ENCODE measurements at regions not wholly inside any gene's neighbourhood (a gene's known extent, or its start where the extent isn't known, plus 50 kb on each side); places are given as distances from the start of the nearest gene placed in this dataset.

GRCh38 chr7:25318047-25318446 is 89.8 kb upstream of the NPVF start:
- Histone ChIP-seq H3K4me1 (ENCODE audit: control insufficient read depth in 1 of 2, extremely low read depth in 1 of 2, insufficient read depth in 2 of 2, low read length in 2 of 2) (no peaks in the 10 kb centered on the region), H3K27ac (ENCODE audit: low read length) (no peak overlapping the region), H3K36me3 (ENCODE audit: control insufficient read depth in 2 of 2, extremely low read depth in 1 of 2, insufficient read depth in 1 of 2, low read length in 1 of 2) (no peaks in the 10 kb centered on the region), H3K4me3 (ENCODE audit: control insufficient read depth in 1 of 2, extremely low read depth in 1 of 2, low read length in 1 of 2) (no peak overlapping the region), H3K27me3 (replicated peaks in 1 of 2; ENCODE audit: control insufficient read depth in 2 of 2, extremely low read depth in 1 of 2, insufficient read depth in 2 of 2, low read length in 1 of 2) (peaks cover 0 to 2% of the 10 kb centered on the region in 2 experiments), H3K9me3 (no peaks in the 10 kb centered on the region)
- H3K9me3 Mint-ChIP-seq, result no peaks in the 10 kb centered on the region
- H3K4me1 Mint-ChIP-seq, result peaks cover 0 to 2% (median 0%) of the 10 kb centered on the region in 3 donors
- no peak for DNase-seq
- H3K36me3 Mint-ChIP-seq, result no peaks in the 10 kb centered on the region
- no peak for ATAC-seq (replicated peaks in 1 of 4)
- H3K4me3 Mint-ChIP-seq, result no peak overlapping the region
- H3K27ac Mint-ChIP-seq, result no peak overlapping the region
- POLR2A ChIA-PET, result no interaction called here
- peaks cover 10 to 11% of the 10 kb centered on the region in 2 donors for H3K27me3 Mint-ChIP-seq
- CTCF ChIA-PET, result no interaction called here
- no CpG with 5 or more reads among the region's 1 CpG for WGBS (ENCODE audit: insufficient coverage)

- Mint-ChIP-seq H3K9me3 (no peaks in the 10 kb centered on the region), H3K4me1 (peaks cover 0 to 2% (median 0%) of the 10 kb centered on the region in 3 donors), H3K4me3 (no peak overlapping the region), H3K36me3 (no peaks in the 10 kb centered on the region), H3K27ac (no peak overlapping the region), H3K27me3 (peaks cover 11 to 19% of the 10 kb centered on the region in 2 donors)
- Histone ChIP-seq H3K27me3 (replicated peaks in 1 of 2; ENCODE audit: control insufficient read depth in 2 of 2, extremely low read depth in 1 of 2, insufficient read depth in 2 of 2, low read length in 1 of 2) (no peaks in the 10 kb centered on the region), H3K36me3 (ENCODE audit: control insufficient read depth in 2 of 2, extremely low read depth in 1 of 2, insufficient read depth in 1 of 2, low read length in 1 of 2) (no peaks in the 10 kb centered on the region), H3K27ac (ENCODE audit: low read length) (no peak overlapping the region), H3K9me3 (no peaks in the 10 kb centered on the region), H3K4me3 (ENCODE audit: control insufficient read depth in 1 of 2, extremely low read depth in 1 of 2, low read length in 1 of 2) (no peak overlapping the region), H3K4me1 (ENCODE audit: control insufficient read depth in 1 of 2, extremely low read depth in 1 of 2, insufficient read depth in 2 of 2, low read length in 2 of 2) (no peaks in the 10 kb centered on the region)
- ATAC-seq (replicated peaks in 1 of 4) (no peak), DNase-seq (no peak)
- WGBS (ENCODE audit: insufficient coverage), result no CpG with 5 or more reads among the region's 1 CpG
- CTCF ChIA-PET, result interaction anchor here in 1 of 2 donors (0.6 kb wide), 1 partner anchor 24 kb away, joined by 4 read pairs; no protein-coding TSS in a partner anchor
- POLR2A ChIA-PET, result no interaction called here
Measured at GRCh38 chr7:25319707-25320106, 91.4 kb upstream of the NPVF start.

- Histone ChIP-seq H3K9me3 (no peaks in the 10 kb centered on the region), H3K36me3 (ENCODE audit: control insufficient read depth in 2 of 2, extremely low read depth in 1 of 2, insufficient read depth in 1 of 2, low read length in 1 of 2) (no peaks in the 10 kb centered on the region), H3K27me3 (replicated peaks in 1 of 2; ENCODE audit: control insufficient read depth in 2 of 2, extremely low read depth in 1 of 2, insufficient read depth in 2 of 2, low read length in 1 of 2) (no peaks in the 10 kb centered on the region), H3K4me3 (ENCODE audit: control insufficient read depth in 1 of 2, extremely low read depth in 1 of 2, low read length in 1 of 2) (no peak overlapping the region), H3K27ac (ENCODE audit: low read length) (no peak overlapping the region), H3K4me1 (ENCODE audit: control insufficient read depth in 1 of 2, extremely low read depth in 1 of 2, insufficient read depth in 2 of 2, low read length in 2 of 2) (no peaks in the 10 kb centered on the region)
- no peak for DNase-seq
- ChIA-PET POLR2A (no interaction called here), CTCF (no interaction called here)
- H3K9me3 Mint-ChIP-seq, result no peaks in the 10 kb centered on the region
- H3K4me1 Mint-ChIP-seq, result peaks cover 0 to 2% (median 0%) of the 10 kb centered on the region in 3 donors
- H3K27me3 Mint-ChIP-seq, result peaks cover 11 to 26% of the 10 kb centered on the region in 2 donors
- no CpG with 5 or more reads among the region's 2 CpGs for WGBS (ENCODE audit: insufficient coverage)
- H3K4me3 Mint-ChIP-seq, result no peak overlapping the region
- H3K36me3 Mint-ChIP-seq, result no peaks in the 10 kb centered on the region
- H3K27ac Mint-ChIP-seq, result no peak overlapping the region
- no peak for ATAC-seq (replicated peaks in 1 of 4)
Measured at GRCh38 chr7:25320791-25321190, 92.5 kb upstream of the NPVF start.

- WGBS (ENCODE audit: insufficient coverage), result 70% methylated on average over 2 of the region's 5 CpGs
- no peaks in the 10 kb centered on the region for H3K9me3 ChIP-seq
- CTCF ChIA-PET, result no interaction called here
- ATAC-seq (replicated peaks in 1 of 4) (no peak), DNase-seq (no peak)
- Mint-ChIP-seq H3K4me3 (no peak overlapping the region), H3K9me3 (no peaks in the 10 kb centered on the region), H3K27ac (no peak overlapping the region), H3K4me1 (peaks cover 0 to 2% (median 0%) of the 10 kb centered on the region in 3 donors), H3K36me3 (no peaks in the 10 kb centered on the region), H3K27me3 (peaks cover 11 to 32% of the 10 kb centered on the region in 2 donors)
- no peaks in the 10 kb centered on the region for H3K4me1 ChIP-seq (ENCODE audit: control insufficient read depth in 1 of 2, extremely low read depth in 1 of 2, insufficient read depth in 2 of 2, low read length in 2 of 2)
- POLR2A ChIA-PET, result interaction anchor here in 1 of 2 donors (0.6 kb wide), 1 partner anchor 21 kb away, joined by 3 read pairs; no protein-coding TSS in a partner anchor
- no peak overlapping the region for H3K27ac ChIP-seq (ENCODE audit: low read length)
- no peaks in the 10 kb centered on the region for H3K36me3 ChIP-seq (ENCODE audit: control insufficient read depth in 2 of 2, extremely low read depth in 1 of 2, insufficient read depth in 1 of 2, low read length in 1 of 2)
- H3K4me3 ChIP-seq (ENCODE audit: control insufficient read depth in 1 of 2, extremely low read depth in 1 of 2, low read length in 1 of 2), result no peak overlapping the region
- H3K27me3 ChIP-seq (replicated peaks in 1 of 2; ENCODE audit: control insufficient read depth in 2 of 2, extremely low read depth in 1 of 2, insufficient read depth in 2 of 2, low read length in 1 of 2), result peaks cover 0 to 2% of the 10 kb centered on the region in 2 experiments
Measured at GRCh38 chr7:25321424-25321823, 93.1 kb upstream of the NPVF start.

- Histone ChIP-seq H3K27ac (ENCODE audit: low read length) (no peak overlapping the region), H3K36me3 (ENCODE audit: control insufficient read depth in 2 of 2, extremely low read depth in 1 of 2, insufficient read depth in 1 of 2, low read length in 1 of 2) (no peaks in the 10 kb centered on the region), H3K4me1 (ENCODE audit: control insufficient read depth in 1 of 2, extremely low read depth in 1 of 2, insufficient read depth in 2 of 2, low read length in 2 of 2) (no peaks in the 10 kb centered on the region), H3K4me3 (ENCODE audit: control insufficient read depth in 1 of 2, extremely low read depth in 1 of 2, low read length in 1 of 2) (no peak overlapping the region), H3K9me3 (no peaks in the 10 kb centered on the region), H3K27me3 (replicated peaks in 1 of 2; ENCODE audit: control insufficient read depth in 2 of 2, extremely low read depth in 1 of 2, insufficient read depth in 2 of 2, low read length in 1 of 2) (peaks cover 0 to 6% of the 10 kb centered on the region in 2 experiments)
- Mint-ChIP-seq H3K27ac (no peak overlapping the region), H3K4me1 (peaks cover 0 to 2% (median 0%) of the 10 kb centered on the region in 3 donors), H3K27me3 (peaks cover 11 to 32% of the 10 kb centered on the region in 2 donors), H3K4me3 (no peak overlapping the region), H3K36me3 (no peaks in the 10 kb centered on the region), H3K9me3 (no peaks in the 10 kb centered on the region)
- no peak for ATAC-seq (replicated peaks in 1 of 4)
- DNase-seq, result no peak
- no CpG with 5 or more reads among the region's 3 CpGs for WGBS (ENCODE audit: insufficient coverage)
- CTCF ChIA-PET, result no interaction called here
- POLR2A ChIA-PET, result interaction anchor here in 1 of 2 donors (0.5 kb wide), 1 partner anchor 70 kb away, joined by 3 read pairs; no protein-coding TSS in a partner anchor
Measured at GRCh38 chr7:25322473-25322872, 94.2 kb upstream of the NPVF start.

- Mint-ChIP-seq H3K4me1 (no peaks in the 10 kb centered on the region), H3K9me3 (no peaks in the 10 kb centered on the region), H3K27me3 (peaks cover 4 to 34% of the 10 kb centered on the region in 2 donors), H3K4me3 (no peak overlapping the region), H3K36me3 (no peaks in the 10 kb centered on the region), H3K27ac (no peak overlapping the region)
- ChIA-PET POLR2A (no interaction called here), CTCF (no interaction called here)
- DNase-seq (no peak), ATAC-seq (replicated peaks in 1 of 4) (no peak)
- H3K9me3 ChIP-seq, result no peaks in the 10 kb centered on the region
- WGBS (ENCODE audit: insufficient coverage), result no CpG with 5 or more reads among the region's 2 CpGs
- no peaks in the 10 kb centered on the region for H3K36me3 ChIP-seq (ENCODE audit: control insufficient read depth in 2 of 2, extremely low read depth in 1 of 2, insufficient read depth in 1 of 2, low read length in 1 of 2)
- H3K4me3 ChIP-seq (ENCODE audit: control insufficient read depth in 1 of 2, extremely low read depth in 1 of 2, low read length in 1 of 2), result no peak overlapping the region
- H3K27me3 ChIP-seq (replicated peaks in 1 of 2; ENCODE audit: control insufficient read depth in 2 of 2, extremely low read depth in 1 of 2, insufficient read depth in 2 of 2, low read length in 1 of 2), result peaks cover 0 to 6% of the 10 kb centered on the region in 2 experiments
- no peak overlapping the region for H3K27ac ChIP-seq (ENCODE audit: low read length)
- no peaks in the 10 kb centered on the region for H3K4me1 ChIP-seq (ENCODE audit: control insufficient read depth in 1 of 2, extremely low read depth in 1 of 2, insufficient read depth in 2 of 2, low read length in 2 of 2)
Measured at GRCh38 chr7:25325186-25325757, 97.0 kb upstream of the NPVF start.
